GM12865 (cell line): ENCODE measurements at regions not wholly inside any gene's neighbourhood (a gene's known extent, or its start where the extent isn't known, plus 50 kb on each side); places are given as distances from the start of the nearest gene placed in this dataset.
"Not testable (repeated sequence)": the region's sequence is repeated elsewhere in the genome, so short reads cannot be mapped to it uniquely, and the experiment has no call there.

ENCODE experiments used
- DNase-seq: peaks from one replicate; pipeline ENCODE4 v3.0.0; 2010; ENCODE audit warnings: low read depth
- H3K4me3 ChIP-seq: 2 replicates; pipeline ENCODE4 v1.5.1; 2011; ENCODE audit warnings: mild to moderate bottlenecking, low read depth, low read length, control low read depth
- TF ChIP-seq, protein P1 (sequence below): IDR thresholded peaks from 2 replicates; pipeline ENCODE4 v1.5.1; 2011; ENCODE audit warnings: low read length, control low read depth, low read depth, inconsistent platforms; ENCODE audit not compliant: insufficient read depth; ENCODE audit errors: missing control alignments

DNA sequence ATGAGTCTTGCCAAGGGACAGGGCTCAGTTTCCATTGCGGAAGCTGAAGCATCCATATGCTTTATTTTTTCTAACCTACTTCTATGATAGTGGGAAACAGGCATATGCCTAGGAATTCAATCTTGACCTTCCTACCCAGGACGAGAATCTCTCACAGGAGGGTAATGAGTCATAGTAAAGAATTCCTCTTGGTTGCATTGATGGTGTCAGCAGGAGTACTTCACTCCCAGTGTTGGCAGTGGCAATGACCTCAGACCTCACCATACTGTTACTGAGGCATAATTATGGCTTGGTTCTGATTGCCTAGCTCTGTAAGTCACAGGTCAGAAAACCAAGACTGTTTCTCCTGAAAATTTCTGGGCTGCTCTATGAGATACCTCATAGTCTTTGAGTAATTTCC is 552.9 kb downstream of the ARL4A start:
- no peak overlapping the region for H3K4me3 ChIP-seq
- TF ChIP-seq, protein P1, sequence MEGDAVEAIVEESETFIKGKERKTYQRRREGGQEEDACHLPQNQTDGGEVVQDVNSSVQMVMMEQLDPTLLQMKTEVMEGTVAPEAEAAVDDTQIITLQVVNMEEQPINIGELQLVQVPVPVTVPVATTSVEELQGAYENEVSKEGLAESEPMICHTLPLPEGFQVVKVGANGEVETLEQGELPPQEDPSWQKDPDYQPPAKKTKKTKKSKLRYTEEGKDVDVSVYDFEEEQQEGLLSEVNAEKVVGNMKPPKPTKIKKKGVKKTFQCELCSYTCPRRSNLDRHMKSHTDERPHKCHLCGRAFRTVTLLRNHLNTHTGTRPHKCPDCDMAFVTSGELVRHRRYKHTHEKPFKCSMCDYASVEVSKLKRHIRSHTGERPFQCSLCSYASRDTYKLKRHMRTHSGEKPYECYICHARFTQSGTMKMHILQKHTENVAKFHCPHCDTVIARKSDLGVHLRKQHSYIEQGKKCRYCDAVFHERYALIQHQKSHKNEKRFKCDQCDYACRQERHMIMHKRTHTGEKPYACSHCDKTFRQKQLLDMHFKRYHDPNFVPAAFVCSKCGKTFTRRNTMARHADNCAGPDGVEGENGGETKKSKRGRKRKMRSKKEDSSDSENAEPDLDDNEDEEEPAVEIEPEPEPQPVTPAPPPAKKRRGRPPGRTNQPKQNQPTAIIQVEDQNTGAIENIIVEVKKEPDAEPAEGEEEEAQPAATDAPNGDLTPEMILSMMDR = no peak
- no peak for DNase-seq

DNA sequence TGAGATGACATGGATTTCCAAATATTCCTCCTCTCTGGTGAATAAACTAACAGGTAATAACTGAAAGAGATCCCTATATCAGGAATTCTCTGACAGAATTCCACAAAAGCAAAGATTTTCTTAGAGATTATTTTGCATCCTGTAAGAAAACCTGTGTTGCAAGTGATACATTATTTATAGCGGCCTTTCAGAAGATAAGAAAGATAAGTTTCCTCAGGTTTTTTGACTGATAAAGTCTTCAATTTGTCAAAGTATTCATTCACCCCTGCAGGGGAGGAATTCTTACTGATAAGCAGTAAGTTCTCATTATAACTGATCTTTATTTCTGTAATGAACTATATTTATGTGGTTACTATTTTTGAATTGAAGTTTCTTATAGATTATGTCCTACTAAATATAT is 554.0 kb downstream of the ARL4A start:
- TF ChIP-seq, protein P1 = no peak
- H3K4me3 ChIP-seq = no peak overlapping the region
- DNase-seq = no peak

DNA sequence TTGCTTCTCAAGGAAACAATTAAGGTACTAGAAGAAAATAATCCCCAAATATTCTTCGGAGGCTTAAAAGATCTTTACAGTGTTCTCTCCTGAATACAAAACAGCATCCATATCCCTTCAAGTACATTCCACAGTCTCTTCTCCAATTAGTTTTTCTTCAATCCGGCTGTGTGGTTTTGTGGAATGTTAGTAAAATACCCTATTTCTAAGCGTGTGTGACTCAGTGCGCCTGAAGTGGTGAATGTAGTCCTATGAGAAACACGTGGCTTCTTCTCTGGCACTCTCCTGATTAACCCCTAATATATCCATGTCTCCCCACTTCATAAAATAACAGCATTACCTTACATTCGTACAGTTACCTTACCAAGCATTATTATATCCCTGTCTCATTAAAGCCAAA is 570.2 kb downstream of the ARL4A start:
- H3K4me3 ChIP-seq = no peak overlapping the region
- TF ChIP-seq, protein P1 = no peak
- no peak for DNase-seq

DNA sequence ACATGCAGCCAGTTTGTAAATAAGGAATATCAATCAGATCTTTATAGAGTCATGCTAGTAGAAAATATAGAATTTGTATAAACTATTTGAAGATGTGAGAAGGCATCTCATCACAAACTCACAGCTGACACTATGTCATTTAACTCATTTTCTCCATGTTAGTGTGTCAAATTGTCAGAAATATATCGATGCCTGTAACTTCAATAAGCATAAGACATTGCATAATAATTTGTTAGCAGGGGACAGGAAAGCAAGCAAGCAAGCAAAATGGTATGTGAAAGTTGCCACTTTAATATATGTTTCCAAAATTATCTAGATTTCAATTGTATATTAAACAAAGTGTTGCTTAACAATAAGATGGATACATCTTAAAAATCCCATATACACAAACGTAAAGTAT is 571.0 kb downstream of the ARL4A start:
- TF ChIP-seq, protein P1 = no peak
- H3K4me3 ChIP-seq = no peak overlapping the region
- no peak for DNase-seq

DNA sequence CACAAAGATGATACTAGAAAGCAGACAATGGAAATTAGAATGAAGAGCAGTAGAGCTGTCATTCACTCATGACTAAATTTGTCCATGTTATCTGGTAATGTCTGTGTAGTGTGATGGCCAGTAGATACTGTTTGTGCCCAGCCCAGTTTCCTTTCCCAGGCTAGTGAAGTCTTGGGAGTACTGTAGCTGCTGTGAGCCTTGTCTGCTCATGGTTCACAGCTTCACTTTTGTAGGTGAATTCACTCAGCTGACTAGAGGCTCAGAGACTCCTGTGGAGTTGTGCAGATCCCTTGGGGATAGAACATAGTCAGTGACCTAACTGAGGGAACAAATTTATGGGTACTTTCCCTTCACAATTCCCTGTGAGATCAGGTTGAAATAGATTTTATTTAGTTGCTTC is 572.5 kb downstream of the ARL4A start:
- no peak overlapping the region for H3K4me3 ChIP-seq

DNA sequence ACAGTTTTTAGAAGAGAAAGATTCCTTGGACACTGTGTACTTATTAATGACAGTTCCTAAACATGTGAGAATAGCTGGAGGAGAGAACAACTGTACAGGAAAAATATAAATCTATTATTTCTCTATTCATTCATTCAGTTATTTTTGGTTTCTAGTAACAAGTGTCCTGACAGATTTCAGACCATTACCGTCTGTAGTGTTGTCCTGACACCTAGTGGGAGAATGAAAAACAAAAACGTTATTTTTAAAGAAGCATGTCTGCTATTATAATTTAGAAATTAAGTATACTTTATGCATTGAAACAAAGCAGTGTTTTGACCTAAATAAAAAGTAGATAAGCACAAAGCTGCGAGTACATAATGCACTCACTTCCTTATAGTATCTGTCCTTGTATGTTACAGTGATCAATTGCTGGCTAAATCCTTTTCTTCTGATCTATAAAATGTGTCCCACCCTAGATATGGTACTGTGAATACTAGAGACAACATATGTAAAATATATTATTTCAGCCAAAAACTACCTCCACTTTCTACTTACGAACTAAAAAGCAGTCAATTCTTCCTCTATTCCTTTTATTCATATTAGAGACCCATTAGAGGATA is 575.6 kb downstream of the ARL4A start:
- no peak overlapping the region for H3K4me3 ChIP-seq
- TF ChIP-seq, protein P1 = peak; percentile 23
- DNase-seq = peak; percentile 21

More for the DNA sequence above, 572.5 kb downstream of the ARL4A start:
- DNase-seq = no peak
- TF ChIP-seq, protein P1 = no peak

DNA sequence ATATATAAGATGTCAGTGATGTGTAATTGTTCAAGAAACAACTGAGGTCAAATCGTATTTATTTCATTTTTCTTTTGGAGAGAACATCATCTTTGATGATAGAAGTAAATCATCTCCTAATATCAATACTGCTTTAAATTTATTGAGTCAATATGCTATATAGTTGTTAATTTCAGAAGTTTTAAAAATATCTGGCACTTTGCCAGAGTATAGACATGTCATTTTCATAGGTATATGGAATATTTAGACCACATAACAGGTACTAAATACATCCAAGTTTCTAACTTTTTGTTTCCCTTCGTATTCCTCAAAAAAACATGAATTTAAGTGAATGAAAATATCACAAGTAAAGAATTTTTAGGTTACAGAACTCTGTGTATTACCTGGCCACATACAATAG is 577.8 kb downstream of the ARL4A start:
- TF ChIP-seq, protein P1 = no peak
- DNase-seq = no peak
- H3K4me3 ChIP-seq = no peak overlapping the region

DNA sequence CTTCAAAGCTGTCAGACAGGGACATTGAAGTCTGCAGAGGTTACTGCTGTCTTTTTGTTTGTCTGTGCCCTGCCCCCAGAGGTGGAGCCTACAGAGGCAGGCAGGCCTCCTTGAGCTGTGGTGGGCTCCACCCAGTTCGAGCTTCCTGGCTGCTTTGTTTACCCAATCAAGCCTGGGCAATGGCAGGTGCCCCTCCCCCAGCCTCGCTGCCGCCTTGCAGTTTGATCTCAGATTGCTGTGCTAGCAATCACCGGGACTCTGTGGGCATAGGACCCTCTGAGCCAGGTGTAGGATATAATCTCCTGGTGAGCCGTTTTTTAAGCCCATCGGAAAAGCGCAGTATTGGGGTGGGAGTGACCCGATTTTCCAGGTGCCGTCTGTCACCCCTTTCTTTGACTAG is 586.8 kb downstream of the ARL4A start:
- DNase-seq, H3K4me3 ChIP-seq: not testable (repeated sequence)
